ENCODE measurements at regions not wholly inside any gene's neighbourhood (a gene's known extent, or its start where the extent isn't known, plus 50 kb on each side); places are given as distances from the start of the nearest gene placed in this dataset.

DNA sequence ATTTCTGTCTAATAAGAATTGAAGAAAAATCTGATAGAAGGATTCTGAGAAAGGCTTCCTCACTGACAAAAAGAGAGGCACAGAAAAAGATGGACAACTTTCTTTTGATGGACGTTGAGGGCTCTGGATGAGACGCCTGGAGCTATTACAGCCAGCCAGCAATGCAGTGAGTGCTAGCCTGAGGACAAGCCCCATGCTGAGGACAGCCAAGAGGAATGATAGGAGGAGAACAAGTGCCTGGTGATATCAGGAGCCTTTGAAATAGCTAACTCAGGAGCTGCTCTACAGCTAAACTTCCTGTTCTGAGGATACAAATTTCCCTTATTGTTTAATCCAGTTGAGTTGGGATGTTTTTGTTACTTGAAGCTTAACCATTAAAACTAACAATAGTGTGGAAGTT lies 212.3 kb downstream of the COG6 start:
- TF ChIP-seq EZH2phosphoT487 (IDR thresholded peaks at IDR 0.05; ENCODE audit: borderline replicate concordance, low read depth, low read length) = no peak
- TF ChIP-seq, protein P1, sequence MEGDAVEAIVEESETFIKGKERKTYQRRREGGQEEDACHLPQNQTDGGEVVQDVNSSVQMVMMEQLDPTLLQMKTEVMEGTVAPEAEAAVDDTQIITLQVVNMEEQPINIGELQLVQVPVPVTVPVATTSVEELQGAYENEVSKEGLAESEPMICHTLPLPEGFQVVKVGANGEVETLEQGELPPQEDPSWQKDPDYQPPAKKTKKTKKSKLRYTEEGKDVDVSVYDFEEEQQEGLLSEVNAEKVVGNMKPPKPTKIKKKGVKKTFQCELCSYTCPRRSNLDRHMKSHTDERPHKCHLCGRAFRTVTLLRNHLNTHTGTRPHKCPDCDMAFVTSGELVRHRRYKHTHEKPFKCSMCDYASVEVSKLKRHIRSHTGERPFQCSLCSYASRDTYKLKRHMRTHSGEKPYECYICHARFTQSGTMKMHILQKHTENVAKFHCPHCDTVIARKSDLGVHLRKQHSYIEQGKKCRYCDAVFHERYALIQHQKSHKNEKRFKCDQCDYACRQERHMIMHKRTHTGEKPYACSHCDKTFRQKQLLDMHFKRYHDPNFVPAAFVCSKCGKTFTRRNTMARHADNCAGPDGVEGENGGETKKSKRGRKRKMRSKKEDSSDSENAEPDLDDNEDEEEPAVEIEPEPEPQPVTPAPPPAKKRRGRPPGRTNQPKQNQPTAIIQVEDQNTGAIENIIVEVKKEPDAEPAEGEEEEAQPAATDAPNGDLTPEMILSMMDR (conservative IDR thresholded peaks at IDR 0.05; ENCODE audit: low read length) = no peak
- Histone ChIP-seq H3K27ac (ENCODE audit: low read depth, low read length, poor library complexity, severe bottlenecking) (no peak overlapping the region), H3K79me2 (ENCODE audit: insufficient read depth, low read depth, low read length) (no peaks in the 10 kb centered on the region), H3K36me3 (ENCODE audit: insufficient read depth, low read length) (no peaks in the 10 kb centered on the region), H3K4me3 (ENCODE audit: low read depth, low read length, poor library complexity, severe bottlenecking) (no peak overlapping the region), H3K4me1 (ENCODE audit: insufficient read depth, low read length, poor library complexity, severe bottlenecking) (no peaks in the 10 kb centered on the region), H3K9me2 (ENCODE audit: insufficient read depth, low read length) (no peaks in the 10 kb centered on the region), H2AFZ (ENCODE audit: low read length) (no peak overlapping the region), H3K4me2 (ENCODE audit: low read length) (no peak overlapping the region), H4K20me1 (ENCODE audit: insufficient read depth, low read length) (no peaks in the 10 kb centered on the region), H3K9me3 (ENCODE audit: low read length) (no peaks in the 10 kb centered on the region)
- no TSS peak for BruUV-seq (replicated peaks)
- ChIA-PET POLR2A (interaction anchor here (1.3 kb wide), 1 partner anchor 18 kb away, joined by 6 read pairs; no protein-coding TSS in a partner anchor), CTCF (ENCODE audit: unreplicated experiment) (no interaction called here)
- intact Hi-C loops (cut with micrococcal nuclease; ENCODE audit: unreplicated experiment) = no loop called here
- no peak for DNase-seq (ENCODE audit: low spot score)

DNA sequence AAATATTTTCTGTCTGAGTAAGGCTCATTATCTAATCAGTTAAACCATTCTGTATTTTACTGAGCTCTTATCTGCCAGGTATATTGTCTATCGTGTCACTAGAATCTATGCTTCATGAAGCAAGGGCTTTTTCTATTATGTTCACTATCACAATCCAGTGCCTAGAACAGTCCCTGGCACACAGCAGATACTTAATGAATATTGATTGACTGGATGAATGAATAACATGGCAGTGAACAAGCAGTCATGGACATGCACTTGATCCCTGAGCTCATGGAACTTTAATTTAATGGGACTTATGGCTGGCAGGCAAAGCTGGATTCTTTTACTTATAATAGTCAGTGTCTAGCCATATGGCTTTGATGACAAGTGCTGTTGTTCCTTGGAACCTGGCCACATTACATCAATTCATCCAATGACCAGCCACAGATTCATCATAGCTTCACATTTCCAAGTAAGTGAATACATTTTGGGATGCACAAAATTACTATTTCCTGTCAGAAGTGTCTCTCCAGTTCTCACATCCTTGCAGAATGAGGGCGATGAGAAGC lies 214.8 kb downstream of the COG6 start:
- TF ChIP-seq, protein P1 (conservative IDR thresholded peaks at IDR 0.05; ENCODE audit: low read length) = no peak
- no peak for TF ChIP-seq EZH2phosphoT487 (IDR thresholded peaks at IDR 0.05; ENCODE audit: borderline replicate concordance, low read depth, low read length)
- BruUV-seq (replicated peaks) = no TSS peak
- no peak overlapping the region for H3K4me3 ChIP-seq (ENCODE audit: low read depth, low read length, poor library complexity, severe bottlenecking)
- no peaks in the 10 kb centered on the region for H3K4me1 ChIP-seq (ENCODE audit: insufficient read depth, low read length, poor library complexity, severe bottlenecking)
- ChIA-PET CTCF (ENCODE audit: unreplicated experiment) (interaction anchor here (0.5 kb wide), 1 partner anchor 114 kb away, joined by 3 read pairs; no protein-coding TSS in a partner anchor), POLR2A (interaction anchor here (0.8 to 2.4 kb wide), 2 partner anchors 12 to 14 kb away, joined by 5 to 10 read pairs; no protein-coding TSS in a partner anchor)
- no peak overlapping the region for H3K4me2 ChIP-seq (ENCODE audit: low read length)
- H3K9me3 ChIP-seq (ENCODE audit: low read length) = no peaks in the 10 kb centered on the region
- H2AFZ ChIP-seq (ENCODE audit: low read length) = no peak overlapping the region
- H4K20me1 ChIP-seq (ENCODE audit: insufficient read depth, low read length) = no peaks in the 10 kb centered on the region
- H3K9me2 ChIP-seq (ENCODE audit: insufficient read depth, low read length) = no peaks in the 10 kb centered on the region
- intact Hi-C loops (cut with micrococcal nuclease; ENCODE audit: unreplicated experiment) = no loop called here
- H3K79me2 ChIP-seq (ENCODE audit: insufficient read depth, low read depth, low read length) = no peaks in the 10 kb centered on the region
- DNase-seq (ENCODE audit: low spot score) = no peak
- H3K36me3 ChIP-seq (ENCODE audit: insufficient read depth, low read length) = no peaks in the 10 kb centered on the region
- H3K27ac ChIP-seq (ENCODE audit: low read depth, low read length, poor library complexity, severe bottlenecking) = no peak overlapping the region

DNA sequence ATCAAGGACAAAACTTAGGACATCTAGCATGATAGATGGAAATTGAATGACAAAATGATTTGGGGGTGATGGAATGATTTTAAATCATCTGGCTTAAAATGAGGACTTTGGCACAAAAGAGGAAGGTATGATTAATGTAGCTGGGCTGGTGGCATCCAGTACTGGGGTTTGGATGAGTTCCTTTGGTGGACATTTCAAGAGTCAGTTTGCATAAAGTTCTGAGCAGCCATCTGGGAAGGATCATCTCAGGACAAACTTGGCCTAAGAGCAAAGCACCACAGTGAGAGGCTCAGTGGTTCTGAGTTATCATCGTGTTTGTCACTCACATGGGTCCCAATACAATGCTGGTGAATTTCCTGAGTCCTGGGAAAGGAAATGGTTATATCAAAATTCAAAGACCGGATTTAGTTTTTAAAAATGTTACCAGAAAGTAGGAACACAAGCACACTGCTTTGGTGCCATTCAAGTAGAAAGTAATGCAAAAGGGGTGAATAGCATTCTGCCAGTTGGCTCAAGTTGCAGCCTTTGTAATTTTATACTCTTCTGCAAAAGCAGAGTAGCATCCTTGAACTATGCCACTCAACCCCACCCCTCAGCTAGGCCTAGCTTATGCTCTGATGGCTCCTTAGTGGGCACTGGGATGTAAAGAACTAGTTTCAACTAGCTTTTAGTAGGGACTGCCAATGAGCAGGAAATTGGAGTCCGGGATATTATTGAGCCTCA lies 219.0 kb downstream of the COG6 start:
- H3K27ac ChIP-seq (ENCODE audit: low read depth, low read length, poor library complexity, severe bottlenecking) = no peak overlapping the region
- H3K36me3 ChIP-seq (ENCODE audit: insufficient read depth, low read length) = no peaks in the 10 kb centered on the region
- TF ChIP-seq, protein P1 (conservative IDR thresholded peaks at IDR 0.05; ENCODE audit: low read length) = no peak
- TF ChIP-seq EZH2phosphoT487 (IDR thresholded peaks at IDR 0.05; ENCODE audit: borderline replicate concordance, low read depth, low read length) = no peak
- H2AFZ ChIP-seq (ENCODE audit: low read length) = no peak overlapping the region
- no peak for DNase-seq (ENCODE audit: low spot score)
- H3K79me2 ChIP-seq (ENCODE audit: insufficient read depth, low read depth, low read length) = no peaks in the 10 kb centered on the region
- ChIA-PET POLR2A (interaction anchor here (0.5 to 1.0 kb wide), 3 partner anchors 43 to 815 kb away, joined by 3 to 7 read pairs (median 5); no protein-coding TSS in a partner anchor), CTCF (ENCODE audit: unreplicated experiment) (no interaction called here)
- H3K4me3 ChIP-seq (ENCODE audit: low read depth, low read length, poor library complexity, severe bottlenecking) = no peak overlapping the region
- intact Hi-C loops (cut with micrococcal nuclease; ENCODE audit: unreplicated experiment) = no loop called here
- H3K9me3 ChIP-seq (ENCODE audit: low read length) = no peaks in the 10 kb centered on the region
- H3K4me2 ChIP-seq (ENCODE audit: low read length) = no peak overlapping the region
- no peaks in the 10 kb centered on the region for H4K20me1 ChIP-seq (ENCODE audit: insufficient read depth, low read length)
- no peaks in the 10 kb centered on the region for H3K4me1 ChIP-seq (ENCODE audit: insufficient read depth, low read length, poor library complexity, severe bottlenecking)
- H3K9me2 ChIP-seq (ENCODE audit: insufficient read depth, low read length) = no peaks in the 10 kb centered on the region
- no TSS peak for BruUV-seq (replicated peaks)
